Stimulated activated CD4-positive, alpha-beta T cell treated with anti-CD3 and anti-CD28 coated beads, Interleukin-2, amount 100 ng/mL, for 48 hours (primary cell): ENCODE measurements at regions not wholly inside any gene's neighbourhood (a gene's known extent, or its start where the extent isn't known, plus 50 kb on each side); places are given as distances from the start of the nearest gene placed in this dataset.
"Not testable (repeated sequence)": the region's sequence is repeated elsewhere in the genome, so short reads cannot be mapped to it uniquely, and the experiment has no call there.

ENCODE experiments used
- DNase-seq, 2 donors: peaks; one replicate each; pipeline ENCODE4 v3.0.0-alpha.2; 2020

- no peak for DNase-seq
Observed at GRCh38 chr2:36052819-36053218, 302.8 kb upstream of the CRIM1 start.

- DNase-seq, result no peak
Observed at GRCh38 chr2:36044411-36044810, 311.2 kb upstream of the CRIM1 start.

GRCh38 chr2:36035137-36035536 lies 320.4 kb upstream of the CRIM1 start:
- DNase-seq, result no peak

GRCh38 chr2:36032046-36032445 lies 323.5 kb upstream of the CRIM1 start:
- no peak for DNase-seq

DNA sequence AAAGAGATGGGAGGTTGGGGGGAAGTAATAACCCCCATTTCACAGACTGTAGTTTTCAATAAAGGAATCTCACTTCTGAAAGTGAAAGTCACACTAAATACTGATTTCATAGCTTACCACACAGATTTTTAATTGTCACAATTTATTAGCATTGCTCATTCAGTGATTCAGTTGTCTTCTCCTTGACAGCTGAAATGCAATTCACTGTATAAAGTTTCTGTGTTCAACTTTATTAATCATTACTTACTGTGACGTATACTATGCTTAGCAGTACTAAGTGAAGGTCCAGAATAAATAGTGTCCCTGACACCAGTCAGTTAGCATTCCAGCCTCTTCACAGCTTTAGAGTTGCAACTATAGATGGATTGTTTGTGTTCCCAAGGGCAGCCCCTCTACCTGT lies 324.1 kb upstream of the CRIM1 start:
- DNase-seq, result no peak

GRCh38 chr2:36027616-36028015 lies 328.0 kb upstream of the CRIM1 start:
- no peak for DNase-seq

GRCh38 chr2:36013064-36013463 lies 342.5 kb upstream of the CRIM1 start:
- DNase-seq, result no peak

GRCh38 chr2:36006444-36006843 lies 349.1 kb upstream of the CRIM1 start:
- DNase-seq, result no peak

- DNase-seq, result no peak
Observed at GRCh38 chr2:36002941-36003340, 352.6 kb upstream of the CRIM1 start.

DNA sequence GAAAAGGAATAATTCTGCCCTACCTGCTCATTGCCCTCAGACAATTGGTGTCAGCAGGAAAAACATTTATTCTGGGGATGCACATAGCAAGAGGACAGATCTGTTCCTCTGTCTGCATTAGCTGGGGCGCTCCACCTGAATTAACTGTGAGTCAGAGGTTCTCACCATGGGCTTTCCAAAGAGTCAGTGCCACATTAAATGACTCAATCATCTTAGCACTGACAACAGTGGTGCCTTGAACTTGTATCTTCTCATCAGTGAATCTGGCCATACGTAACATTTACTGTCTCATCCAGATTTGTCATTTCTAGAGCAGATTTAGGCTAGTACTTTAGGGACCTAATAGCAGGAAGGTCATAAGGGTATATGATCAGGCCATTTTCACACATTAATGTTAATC lies 358.1 kb upstream of the CRIM1 start:
- DNase-seq, result no peak

GRCh38 chr2:35989503-35989902 lies 366.1 kb upstream of the CRIM1 start:
- no peak for DNase-seq

- DNase-seq, result no peak
Observed at GRCh38 chr2:35989040-35989439, 366.5 kb upstream of the CRIM1 start.

- no peak for DNase-seq
Observed at GRCh38 chr2:35986871-35987270, 368.7 kb upstream of the CRIM1 start.

- DNase-seq, result no peak
Observed at GRCh38 chr2:35978218-35978617, 377.4 kb upstream of the CRIM1 start.

DNA sequence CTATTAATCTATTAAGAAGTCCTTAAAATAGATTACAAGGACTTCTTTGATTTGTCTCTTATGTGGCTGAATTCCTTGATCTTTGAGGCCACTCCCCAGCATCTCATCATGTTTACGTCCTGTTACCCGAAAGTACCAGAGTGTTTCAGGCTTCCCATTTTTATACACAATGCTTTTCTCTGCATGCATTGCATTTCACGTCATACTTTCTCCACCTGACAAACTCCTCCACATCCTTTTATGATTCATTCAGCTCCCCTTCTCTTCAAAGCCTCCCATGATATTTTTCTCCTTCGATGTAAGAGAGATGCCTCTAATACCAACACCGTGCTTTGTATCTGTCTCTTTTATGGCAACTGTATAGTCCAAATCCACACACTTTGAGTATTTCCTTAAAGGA lies 379.0 kb upstream of the CRIM1 start:
- no peak for DNase-seq

DNA sequence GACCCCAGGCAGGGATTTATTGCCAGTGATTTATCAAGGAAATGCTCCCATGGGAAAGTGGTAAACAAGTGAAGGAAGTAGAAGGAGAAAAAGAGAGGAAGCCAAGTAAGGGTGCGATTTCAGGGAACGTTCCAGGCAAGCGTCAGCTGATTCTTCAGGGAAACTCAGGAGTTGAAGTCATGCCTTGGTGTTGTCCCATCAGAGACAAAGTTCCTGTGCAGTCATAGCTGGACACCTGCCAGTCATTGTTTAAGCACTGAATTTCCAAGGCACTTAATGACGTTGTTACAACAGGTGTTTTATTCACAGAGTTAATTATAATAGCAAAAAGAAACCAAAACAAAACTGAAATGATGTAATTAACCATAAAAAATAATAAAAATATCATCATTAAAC lies 381.8 kb upstream of the CRIM1 start:
- no peak for DNase-seq

DNA sequence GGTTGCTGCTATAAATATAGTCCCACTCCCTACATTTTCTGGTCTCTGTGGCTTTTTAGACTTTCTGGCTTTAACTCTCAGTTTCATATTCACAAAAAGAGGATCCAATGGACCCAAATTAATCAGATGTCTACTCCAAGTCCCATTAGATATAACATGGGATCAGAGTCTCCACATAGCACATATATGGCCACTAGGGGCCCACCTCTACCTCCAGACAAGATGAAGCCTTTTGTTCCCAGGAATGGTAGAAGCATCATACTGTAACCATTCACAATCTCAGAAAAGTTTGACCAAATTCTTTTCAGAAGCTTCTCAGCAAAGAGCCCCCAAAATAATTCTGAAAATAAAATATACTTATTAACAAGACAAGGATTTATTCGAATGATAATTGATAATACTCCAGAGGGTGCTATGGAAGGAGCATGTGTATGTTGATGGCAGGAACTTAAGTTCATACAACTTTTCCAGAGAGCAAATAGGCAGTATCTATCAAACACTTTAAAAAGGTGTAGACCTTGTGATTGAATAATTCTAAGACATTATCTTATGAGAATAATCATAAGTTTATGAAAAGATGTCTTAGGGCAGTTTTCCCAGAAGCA lies 382.3 kb upstream of the CRIM1 start:
- DNase-seq, result no peak

GRCh38 chr2:35963824-35964223 lies 391.8 kb upstream of the CRIM1 start:
- DNase-seq, result no peak

- DNase-seq, result no peak
Observed at GRCh38 chr2:35963357-35963756, 392.2 kb upstream of the CRIM1 start.

DNA sequence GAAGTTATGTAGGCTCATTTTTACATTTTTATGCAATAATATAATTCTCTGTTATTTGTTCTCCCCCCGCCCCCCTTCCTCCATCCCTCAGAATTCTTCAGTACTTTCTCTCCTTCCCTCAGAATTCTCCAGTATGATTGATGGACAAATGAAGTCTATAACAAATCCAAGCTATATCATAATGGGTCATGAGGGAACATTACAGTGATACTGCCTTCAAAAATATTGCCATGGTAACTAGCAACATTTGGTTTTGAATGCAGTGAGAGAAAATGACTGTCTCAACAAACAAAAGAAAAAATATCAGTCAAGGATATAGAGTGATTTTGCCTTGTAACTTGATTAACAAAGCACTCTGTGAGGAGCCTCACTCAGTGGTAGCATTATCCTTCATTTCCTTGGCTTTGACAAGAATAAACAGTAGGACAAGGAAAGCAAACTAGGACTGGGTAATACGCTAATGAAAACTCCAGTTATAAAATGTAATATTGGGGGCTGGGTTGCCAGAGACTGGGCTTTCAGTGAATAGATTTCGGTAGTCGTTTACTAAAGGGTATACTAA lies 392.9 kb upstream of the CRIM1 start:
- DNase-seq, result no peak

- DNase-seq, result no peak
Observed at GRCh38 chr2:35960596-35960995, 395.0 kb upstream of the CRIM1 start.

DNA sequence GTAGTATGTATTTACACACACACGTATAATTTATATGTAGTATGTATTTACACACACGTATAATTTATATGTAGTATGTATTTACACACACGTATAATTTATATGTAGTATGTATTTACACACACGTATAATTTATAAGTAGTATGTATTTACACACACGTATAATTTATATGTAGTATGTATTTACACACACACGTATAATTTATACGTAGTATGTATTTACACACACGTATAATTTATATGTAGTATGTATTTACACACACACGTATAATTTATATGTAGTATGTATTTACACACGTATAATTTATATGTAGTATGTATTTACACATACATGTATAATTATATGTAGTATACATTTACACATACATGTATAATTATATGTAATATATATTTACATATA lies 398.5 kb upstream of the CRIM1 start:
- DNase-seq, result not testable (repeated sequence)

GRCh38 chr2:35946478-35946877 lies 409.1 kb upstream of the CRIM1 start:
- no peak for DNase-seq

DNA sequence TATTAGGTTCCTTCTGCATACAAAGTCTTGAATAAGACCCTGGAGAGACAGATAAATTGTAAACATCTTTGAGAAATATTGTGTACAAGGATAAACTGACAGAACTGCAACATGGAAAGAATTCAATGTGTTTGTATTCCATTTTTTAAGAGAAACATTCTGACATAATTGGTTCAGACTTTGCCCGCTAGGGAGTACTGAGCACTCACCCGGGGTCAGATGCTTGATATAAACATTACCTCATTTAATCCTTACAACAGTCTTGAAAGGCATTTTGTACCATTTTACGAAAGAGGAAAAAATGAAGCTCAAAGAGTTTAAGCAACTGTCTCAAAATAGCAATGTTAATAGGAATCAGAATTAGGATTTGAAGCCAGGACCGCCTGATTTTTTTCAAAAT lies 416.7 kb upstream of the CRIM1 start:
- DNase-seq, result no peak

GRCh38 chr2:35933031-35933430 lies 422.5 kb upstream of the CRIM1 start:
- no peak for DNase-seq
